ENCODE measurements at regions not wholly inside any gene's neighbourhood (a gene's known extent, or its start where the extent isn't known, plus 50 kb on each side); places are given as distances from the start of the nearest gene placed in this dataset.

GRCh38 chr2:22810602-22811001 lies 574.4 kb upstream of the KLHL29 start:
- TF ChIP-seq CTCF (IDR thresholded peaks at IDR 0.05; ENCODE audit: low read depth, low read length, poor library complexity, severe bottlenecking) (no peak), EZH2phosphoT487 (IDR thresholded peaks at IDR 0.05; ENCODE audit: borderline replicate concordance, low read length) (no peak)
- Histone ChIP-seq H3K9me3 (ENCODE audit: control insufficient read depth, insufficient read depth, low read length) (no peaks in the 10 kb centered on the region; the same call in 1 of the 2 replicates), H3K79me2 (ENCODE audit: control insufficient read depth, low read length) (no peaks in the 10 kb centered on the region), H3K27me3 (ENCODE audit: control insufficient read depth, low read length) (no peaks in the 10 kb centered on the region), H3F3A (ENCODE audit: control insufficient read depth, insufficient read depth) (no peaks in the 10 kb centered on the region), H3K4me1 (ENCODE audit: control insufficient read depth, low read length) (no peaks in the 10 kb centered on the region), H3K36me3 (ENCODE audit: control insufficient read depth, low read length) (no peaks in the 10 kb centered on the region), H3K9me2 (replicated peaks; ENCODE audit: control insufficient read depth, low read length) (no peaks in the 10 kb centered on the region), H4K20me1 (ENCODE audit: control insufficient read depth, insufficient read depth, low read depth, low read length) (no peaks in the 10 kb centered on the region), H3K4me2 (ENCODE audit: low read length) (no peak overlapping the region), H3K4me3 (ENCODE audit: low read length) (no peak overlapping the region), H3K27ac (ENCODE audit: low read depth, low read length) (no peak overlapping the region)

GRCh38 chr2:22812065-22812680 lies 572.8 kb upstream of the KLHL29 start:
- Histone ChIP-seq H3K9me3 (ENCODE audit: control insufficient read depth, insufficient read depth, low read length) (no peaks in the 10 kb centered on the region; the same call in 1 of the 2 replicates), H3K27me3 (ENCODE audit: control insufficient read depth, low read length) (no peaks in the 10 kb centered on the region), H3K36me3 (ENCODE audit: control insufficient read depth, low read length) (no peaks in the 10 kb centered on the region), H3F3A (ENCODE audit: control insufficient read depth, insufficient read depth) (no peaks in the 10 kb centered on the region), H3K79me2 (ENCODE audit: control insufficient read depth, low read length) (no peaks in the 10 kb centered on the region), H4K20me1 (ENCODE audit: control insufficient read depth, insufficient read depth, low read depth, low read length) (no peaks in the 10 kb centered on the region), H3K27ac (ENCODE audit: low read depth, low read length) (no peak overlapping the region), H3K9me2 (replicated peaks; ENCODE audit: control insufficient read depth, low read length) (no peaks in the 10 kb centered on the region), H3K4me3 (ENCODE audit: low read length) (no peak overlapping the region), H3K4me2 (ENCODE audit: low read length) (no peak overlapping the region), H3K4me1 (ENCODE audit: control insufficient read depth, low read length) (no peaks in the 10 kb centered on the region)
- TF ChIP-seq CTCF (IDR thresholded peaks at IDR 0.05; ENCODE audit: low read depth, low read length, poor library complexity, severe bottlenecking) (no peak), EZH2phosphoT487 (IDR thresholded peaks at IDR 0.05; ENCODE audit: borderline replicate concordance, low read length) (no peak)

- no peak for TF ChIP-seq CTCF (IDR thresholded peaks at IDR 0.05; ENCODE audit: low read depth, low read length, poor library complexity, severe bottlenecking)
- no peak for TF ChIP-seq EZH2phosphoT487 (IDR thresholded peaks at IDR 0.05; ENCODE audit: borderline replicate concordance, low read length)
- H3K9me3 ChIP-seq (ENCODE audit: control insufficient read depth, insufficient read depth, low read length): no peaks in the 10 kb centered on the region
Observed at GRCh38 chr2:22817197-22817596, 567.8 kb upstream of the KLHL29 start.

More at GRCh38 chr2:22817197-22817596, 567.8 kb upstream of the KLHL29 start:
- Histone ChIP-seq H3K27me3 (ENCODE audit: control insufficient read depth, low read length) (no peaks in the 10 kb centered on the region), H4K20me1 (ENCODE audit: control insufficient read depth, insufficient read depth, low read depth, low read length) (no peaks in the 10 kb centered on the region), H3K27ac (ENCODE audit: low read depth, low read length) (no peak overlapping the region), H3F3A (ENCODE audit: control insufficient read depth, insufficient read depth) (no peaks in the 10 kb centered on the region), H3K36me3 (ENCODE audit: control insufficient read depth, low read length) (no peaks in the 10 kb centered on the region), H3K4me2 (ENCODE audit: low read length) (no peak overlapping the region), H3K4me1 (ENCODE audit: control insufficient read depth, low read length) (no peaks in the 10 kb centered on the region), H3K79me2 (ENCODE audit: control insufficient read depth, low read length) (no peaks in the 10 kb centered on the region), H3K9me2 (replicated peaks; ENCODE audit: control insufficient read depth, low read length) (no peaks in the 10 kb centered on the region), H3K4me3 (ENCODE audit: low read length) (no peak overlapping the region)
